GM19043 (cell line): ENCODE measurements at regions not wholly inside any gene's neighbourhood (a gene's known extent, or its start where the extent isn't known, plus 50 kb on each side); places are given as distances from the start of the nearest gene placed in this dataset.

Source experiments
- ATAC-seq: cut with Tn5 transposase; IDR thresholded peaks from one replicate; pipeline ENCODE4 v1.9.1; 2021; ENCODE audit warnings: low read depth; ENCODE audit not compliant: unreplicated experiment

- ATAC-seq: no peak
Observed at GRCh38 chr18:78673516-78674321, 305.9 kb upstream of the SALL3 start.

- no peak for ATAC-seq
Observed at GRCh38 chr18:78675231-78675630, 304.4 kb upstream of the SALL3 start.

- ATAC-seq: no peak
Observed at GRCh38 chr18:78676622-78677482, 302.8 kb upstream of the SALL3 start.

DNA sequence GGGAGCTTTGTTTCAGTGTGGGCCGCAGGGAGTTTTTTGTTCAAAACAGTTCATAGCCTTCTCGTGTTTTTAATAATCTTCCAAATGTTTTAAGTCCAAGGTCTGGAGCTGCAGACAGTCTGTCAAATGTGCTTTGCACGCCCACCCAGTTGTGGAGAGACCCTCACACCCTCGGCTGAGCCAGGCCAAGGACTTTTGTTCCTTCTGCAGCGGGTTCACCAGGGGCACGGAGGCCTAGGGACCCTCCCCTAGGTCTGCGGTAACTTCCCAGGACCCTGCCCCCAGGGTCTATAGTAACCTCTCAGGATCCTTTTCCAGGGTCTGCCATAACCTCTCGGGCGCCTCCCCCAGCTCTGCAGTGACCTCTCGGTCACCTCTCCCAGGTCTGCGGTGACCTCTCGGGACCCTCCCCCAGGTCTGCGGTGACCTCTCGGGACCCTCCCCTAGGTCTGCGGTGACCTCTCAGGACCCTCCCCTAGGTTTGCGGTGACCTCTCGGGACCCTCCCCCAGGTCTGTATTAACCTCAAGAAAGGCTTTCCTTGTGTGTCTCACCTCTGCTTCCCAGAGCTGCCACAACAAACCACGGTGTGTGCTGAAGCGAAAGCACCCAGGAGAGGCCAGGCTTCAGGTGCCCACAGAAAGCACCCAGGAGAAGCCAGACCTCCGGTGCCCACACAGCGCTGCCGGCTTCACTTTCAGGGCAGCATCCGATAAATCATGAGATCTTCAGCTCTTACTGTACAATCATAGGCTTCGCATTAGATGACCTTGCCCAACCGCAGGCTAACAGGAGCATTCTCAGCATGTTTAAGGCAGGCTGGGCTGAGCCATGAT, 301.9 kb upstream of the SALL3 start:
- no peak for ATAC-seq

GRCh38 chr18:78678318-78678695, 301.3 kb upstream of the SALL3 start:
- no peak for ATAC-seq

DNA sequence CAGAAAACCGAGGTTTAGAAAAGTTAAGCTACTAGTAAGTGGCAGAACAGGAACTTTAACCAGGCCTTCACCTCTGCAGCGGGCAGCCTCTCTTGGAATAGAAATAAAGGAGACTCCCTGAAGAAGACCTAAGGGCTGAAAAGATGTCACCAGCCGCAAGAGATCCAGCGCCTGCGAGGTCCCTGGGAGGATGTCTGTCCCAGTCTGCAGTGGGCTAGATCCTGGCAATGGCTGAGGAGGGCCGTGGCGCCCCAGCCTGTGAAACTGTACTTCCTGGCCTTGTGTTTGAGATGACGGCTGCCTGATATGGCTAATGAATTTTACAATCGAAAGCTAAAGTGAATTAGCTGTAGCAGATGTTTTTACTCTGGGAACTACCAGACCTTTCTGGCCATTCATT, 300.6 kb upstream of the SALL3 start:
- no peak for ATAC-seq

DNA sequence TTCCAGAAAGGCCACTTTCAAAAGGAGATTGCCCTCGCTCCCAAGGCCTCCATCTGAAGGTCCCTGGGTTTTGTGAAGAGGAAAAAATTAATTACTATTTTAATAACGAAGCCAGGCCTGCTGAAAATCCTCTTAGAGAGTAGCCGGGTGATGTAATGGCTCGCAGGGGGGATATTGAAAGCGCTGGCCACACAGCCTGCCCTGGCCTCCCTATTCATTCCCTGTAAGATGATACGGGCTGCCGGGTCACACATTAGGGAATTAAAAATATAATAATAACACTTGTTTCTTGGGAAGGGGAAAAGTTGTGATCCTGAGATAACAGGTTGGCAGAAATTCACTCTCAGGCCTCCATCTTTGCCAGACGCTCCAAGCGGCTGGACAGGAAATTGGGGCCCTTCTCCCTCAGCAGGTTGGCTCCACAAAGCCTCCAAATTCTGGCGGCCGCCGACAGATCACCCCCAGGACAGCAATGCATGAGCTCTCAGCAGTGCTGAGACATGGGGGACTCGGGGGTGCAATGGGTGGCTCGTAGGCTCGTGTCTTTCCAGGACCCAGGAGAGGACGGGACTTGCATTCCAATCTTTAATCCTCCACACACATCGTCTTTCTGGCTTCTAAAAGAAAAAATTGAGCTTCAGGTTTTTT, 299.9 kb upstream of the SALL3 start:
- ATAC-seq: no peak

DNA sequence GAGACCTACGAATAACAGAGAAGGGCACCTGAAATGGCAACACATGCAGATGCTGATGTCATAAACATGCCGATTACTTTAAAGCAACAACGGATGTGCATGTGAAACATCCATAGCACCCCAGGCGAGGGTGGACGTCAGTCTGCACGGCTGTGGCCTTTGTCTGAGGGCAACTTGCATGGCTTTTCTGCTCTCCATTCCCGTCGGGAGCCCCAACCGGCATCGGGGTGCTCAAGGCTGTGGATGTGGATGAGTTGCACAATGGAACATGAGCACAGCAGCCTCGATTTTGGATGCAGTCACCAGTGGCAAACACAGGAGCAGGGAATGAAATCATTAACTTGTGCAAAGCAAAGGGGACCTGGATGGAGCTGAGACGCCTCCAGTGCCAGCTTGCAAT, 298.2 kb upstream of the SALL3 start:
- no peak for ATAC-seq

GRCh38 chr18:78681934-78682333, 297.7 kb upstream of the SALL3 start:
- no peak for ATAC-seq

GRCh38 chr18:78682716-78683115, 296.9 kb upstream of the SALL3 start:
- ATAC-seq: no peak

GRCh38 chr18:78683191-78684010, 296.2 kb upstream of the SALL3 start:
- no peak for ATAC-seq

- no peak for ATAC-seq
Observed at GRCh38 chr18:78685250-78685979, 294.2 kb upstream of the SALL3 start.

GRCh38 chr18:78685980-78686530, 293.6 kb upstream of the SALL3 start:
- no peak for ATAC-seq

- ATAC-seq: no peak
Observed at GRCh38 chr18:78686976-78687685, 292.5 kb upstream of the SALL3 start.

GRCh38 chr18:78687736-78688135, 291.9 kb upstream of the SALL3 start:
- ATAC-seq: no peak

DNA sequence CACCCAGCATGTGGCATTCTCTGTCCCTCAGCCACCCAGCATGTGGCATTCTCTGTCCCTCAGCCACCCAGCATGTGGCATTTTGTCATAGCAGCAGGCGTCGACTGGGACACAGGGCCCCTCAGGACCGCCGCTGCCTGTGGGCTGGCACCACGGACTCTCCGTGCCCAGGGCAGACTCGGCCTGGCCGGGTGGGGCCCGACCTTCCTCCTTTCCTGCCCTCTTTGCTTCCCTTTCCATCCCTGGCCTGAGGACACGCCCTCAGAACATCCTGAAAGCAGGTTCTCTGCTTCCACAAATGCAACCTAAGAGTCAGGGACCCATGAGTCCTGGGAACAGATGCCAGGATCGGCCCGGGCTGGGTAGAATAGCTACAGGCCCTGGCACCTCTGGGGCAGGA, 291.4 kb upstream of the SALL3 start:
- ATAC-seq: no peak

- ATAC-seq: no peak
Observed at GRCh38 chr18:78688916-78689315, 290.7 kb upstream of the SALL3 start.

GRCh38 chr18:78689606-78690005, 290.0 kb upstream of the SALL3 start:
- ATAC-seq: no peak
